Endothelial cell of umbilical vein (primary cell): ENCODE measurements at regions not wholly inside any gene's neighbourhood (a gene's known extent, or its start where the extent isn't known, plus 50 kb on each side); places are given as distances from the start of the nearest gene placed in this dataset.

Source experiments
- BruUV-seq: library from RNA; stranded (reverse); fragments of 400-500 nt; replicated peaks from 2 replicates; lab custom pipeline; 2021; lab: Mats Ljungman, UMichigan
- CTCF ChIA-PET: fragments of 300-600, 350-600 bp; sonication (Branson Sonifier 250); formaldehyde crosslinking; loops from one replicate; lab custom pipeline; 2021; ENCODE audit warnings: antibody characterized with exemption, inconsistent platforms; lab: Charles Lee
- POLR2A ChIA-PET: fragments of 300-600, 350-600 bp; sonication (Branson Sonifier 250); formaldehyde crosslinking; loops from one replicate; lab custom pipeline; 2021; ENCODE audit warnings: antibody characterized with exemption, inconsistent platforms; lab: Charles Lee
- DNase-seq: peaks from one replicate; pipeline ENCODE4 v3.0.0-alpha.2; 2011; ENCODE audit warnings: low read depth, low spot score
- FAIRE-seq: peaks from 2 replicates; lab custom pipeline; 2011; peaks lifted over from hg19 to GRCh38; lab: Jason Lieb, UNC
- H2AFZ ChIP-seq: 2 replicates; pipeline ENCODE4 v1.6.0; 2012; ENCODE audit warnings: low read depth, low read length, control low read depth, inconsistent platforms
- H3K27ac ChIP-seq: 2 replicates; pipeline ENCODE4 v1.5.1; 2011; ENCODE audit warnings: low read depth, mild to moderate bottlenecking, control low read depth, low read length, moderate library complexity; ENCODE audit not compliant: insufficient read depth
- H3K27me3 ChIP-seq, 2 experiments: 2 replicates each; pipeline versions ENCODE4 v1.6.0 to v1.6.1; 2011; ENCODE audit warnings: low read length in 2 of 2, mixed read lengths in 1 of 2; ENCODE audit not compliant: control insufficient read depth in 2 of 2, insufficient read depth in 2 of 2
- H3K36me3 ChIP-seq, 2 experiments: 2 replicates in 1 of 2; 3 replicates in 1 of 2; pipeline ENCODE4 v1.5.1; 2011; ENCODE audit warnings: low read length in 2 of 2, mild to moderate bottlenecking in 1 of 2, moderate library complexity in 1 of 2; ENCODE audit not compliant: control insufficient read depth in 2 of 2, insufficient read depth in 2 of 2; ENCODE audit errors: extremely low read depth in 1 of 2
- H3K4me1 ChIP-seq: 3 replicates; pipeline ENCODE4 v1.5.1; 2011; ENCODE audit warnings: mild to moderate bottlenecking, low read length; ENCODE audit not compliant: control insufficient read depth, insufficient read depth; ENCODE audit errors: extremely low read depth
- H3K4me2 ChIP-seq: 2 replicates; pipeline ENCODE4 v1.6.1; 2011; ENCODE audit warnings: low read length, control low read depth, mixed read lengths; ENCODE audit not compliant: insufficient read depth
- H3K4me3 ChIP-seq, 3 experiments: fragments of 200-600 bp in 1 of 3; sonication (generic), shearing (Covaris generic) in 1 of 3; replicated peaks in 1 of 3; 2 replicates each; pipeline ENCODE4 v1.5.1; 2011 to 2016; ENCODE audit warnings: control low read depth in 3 of 3, low read length in 3 of 3, mild to moderate bottlenecking in 2 of 3, inconsistent platforms in 1 of 3, low read depth in 1 of 3, moderate library complexity in 1 of 3; ENCODE audit not compliant: insufficient read depth in 1 of 3
- H3K79me2 ChIP-seq: 2 replicates; pipeline ENCODE4 v1.6.0; 2012; ENCODE audit warnings: low read length, inconsistent platforms; ENCODE audit not compliant: control insufficient read depth, insufficient read depth
- H3K9ac ChIP-seq: replicated peaks from 2 replicates; pipeline ENCODE3; 2011; ENCODE audit warnings: low read length, control low read depth; ENCODE audit not compliant: insufficient read depth; ENCODE audit errors: extremely low read depth
- H3K9me1 ChIP-seq: replicated peaks from 3 replicates; pipeline ENCODE4 v1.6.0; 2011; ENCODE audit warnings: mild to moderate bottlenecking, low read length; ENCODE audit not compliant: control insufficient read depth, insufficient read depth; ENCODE audit errors: extremely low read depth
- H3K9me3 ChIP-seq: replicated peaks from 2 replicates; pipeline ENCODE4 v1.5.1; 2012; ENCODE audit warnings: low read length, inconsistent platforms; ENCODE audit not compliant: control insufficient read depth, insufficient read depth
- H4K20me1 ChIP-seq: replicated peaks from 2 replicates; pipeline ENCODE3; 2011; ENCODE audit warnings: mild to moderate bottlenecking, low read length; ENCODE audit not compliant: control insufficient read depth, insufficient read depth; ENCODE audit errors: extremely low read depth
- CTCF ChIP-seq, 2 donors: IDR thresholded peaks; 1 replicate in 1 of 2; 2 replicates in 1 of 2; pipeline ENCODE4 v1.5.1; 2011; ENCODE audit warnings: low read length in 2 of 2, mild to moderate bottlenecking in 2 of 2, moderate library complexity in 2 of 2, control low read depth in 1 of 2, inconsistent platforms in 1 of 2, low read depth in 1 of 2; ENCODE audit not compliant: insufficient read depth in 1 of 2; ENCODE audit errors: extremely low read depth in 1 of 2
- EZH2 ChIP-seq: IDR thresholded peaks from 2 replicates; pipeline ENCODE4 v1.6.1; 2012; ENCODE audit warnings: borderline replicate concordance, low read depth, mild to moderate bottlenecking, moderate library complexity, low read length, inconsistent platforms; ENCODE audit not compliant: severe bottlenecking
- FOS ChIP-seq: IDR thresholded peaks from 2 replicates; pipeline ENCODE4 v1.6.1; 2011; ENCODE audit warnings: mild to moderate bottlenecking, low read length, moderate library complexity, borderline replicate concordance; ENCODE audit not compliant: insufficient read depth
- GATA2 ChIP-seq: IDR thresholded peaks from 2 replicates; pipeline ENCODE4 v1.7.0; 2011; ENCODE audit warnings: low read depth, mild to moderate bottlenecking, moderate library complexity, mixed read lengths, low read length; ENCODE audit not compliant: insufficient read length, insufficient read depth
- JUN ChIP-seq: IDR thresholded peaks from 2 replicates; pipeline ENCODE4 v1.6.1; 2011; ENCODE audit warnings: borderline replicate concordance, low read depth; ENCODE audit not compliant: insufficient read length, insufficient read depth
- MAX ChIP-seq: IDR thresholded peaks from 2 replicates; pipeline ENCODE4 v1.6.1; 2011; ENCODE audit not compliant: insufficient read depth, insufficient read length
- MYC ChIP-seq: IDR thresholded peaks from one replicate; pipeline ENCODE4 v1.6.1; 2011; ENCODE audit warnings: mild to moderate bottlenecking, low read depth, low read length
- POLR2A ChIP-seq: IDR thresholded peaks from 2 replicates; pipeline ENCODE4 v1.6.1; 2012; ENCODE audit warnings: low read depth, mild to moderate bottlenecking, control low read depth, low read length
- POLR2AphosphoS5 ChIP-seq: IDR thresholded peaks from 2 replicates; pipeline ENCODE4 v1.6.1; 2012; ENCODE audit warnings: low read depth, mild to moderate bottlenecking, control low read depth, low read length, moderate library complexity; ENCODE audit not compliant: insufficient read depth
- dilution Hi-C: fragments of 300-500 bp; cut with MboI; formaldehyde crosslinking; loops from one replicate; pipeline ENCODE4 v1.15.0; 2019; ENCODE audit warnings: low sequenced_read_pairs; ENCODE audit not compliant: extremely low pct_ligation_motif_present
- intact Hi-C: fragments of 100-400 bp; cut with micrococcal nuclease; formaldehyde crosslinking; loops from one replicate; pipeline ENCODE4 v1.10.0; 2022

- Histone ChIP-seq H3K9me3 (no peaks in the 10 kb centered on the region), H3K27me3 (peaks cover 0 to 2% of the 10 kb centered on the region in 2 experiments), H3K4me3 (no peak overlapping the region), H3K79me2 (no peaks in the 10 kb centered on the region), H3K36me3 (no peaks in the 10 kb centered on the region), H3K9me1 (no peaks in the 10 kb centered on the region), H2AFZ (no peak overlapping the region), H3K9ac (no peak overlapping the region), H3K4me2 (no peak overlapping the region), H4K20me1 (no peaks in the 10 kb centered on the region), H3K4me1 (no peaks in the 10 kb centered on the region), H3K27ac (no peak overlapping the region)
- POLR2A ChIA-PET = no interaction called here
- DNase-seq (no peak), FAIRE-seq (no peak)
- no TSS peak for BruUV-seq
- TF ChIP-seq CTCF (IDR thresholded peaks at IDR 0.05; ENCODE audit: extremely low read depth in 1 of 2, insufficient read depth in 1 of 2, low read depth in 1 of 2, low read length in 2 of 2) (no peak), FOS (no peak), POLR2A (no peak), MYC (no peak), JUN (no peak), MAX (no peak), POLR2AphosphoS5 (no peak), EZH2 (no peak), GATA2 (no peak)
- CTCF ChIA-PET = interaction anchor here (1.7 kb wide), 1 partner anchor 11 kb away, joined by 4 read pairs; no protein-coding TSS in a partner anchor
- dilution Hi-C loops (no loop called here), intact Hi-C loops (no loop called here)
These were observed 268.8 kb upstream of the SULF2 start for GRCh38 chr20:48054051-48054450.
